Retina (tissue), 1 donor: ENCODE measurements at regions not wholly inside any gene's neighbourhood (a gene's known extent, or its start where the extent isn't known, plus 50 kb on each side); places are given as distances from the start of the nearest gene placed in this dataset.
"Not testable (repeated sequence)": the region's sequence is repeated elsewhere in the genome, so short reads cannot be mapped to it uniquely, and the experiment has no call there.

Experiments
- DNase-seq: peaks from one replicate; pipeline ENCODE4 v3.0.0-alpha.2; 2016

DNA sequence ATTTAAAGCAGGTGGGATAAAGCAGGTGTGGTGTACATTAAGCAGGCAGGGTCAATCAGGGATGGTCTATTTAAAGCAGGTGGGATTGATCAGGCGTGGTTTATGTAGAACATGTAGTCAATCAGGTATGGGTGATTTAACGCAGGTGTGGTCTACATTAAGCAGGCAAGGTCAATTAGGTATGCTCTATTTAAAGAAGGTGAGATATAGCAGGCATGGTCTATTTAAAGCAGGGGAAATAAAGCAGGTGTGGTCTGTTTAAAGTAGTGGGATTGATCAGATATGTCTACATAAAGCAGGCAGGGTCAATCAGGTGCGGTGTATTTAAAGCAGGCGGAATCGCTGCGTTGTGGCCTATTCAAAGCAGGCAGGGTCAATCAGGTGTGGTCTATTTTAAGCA, 88.6 kb upstream of the MXRA5 start:
- no peak for DNase-seq

GRCh38 chrX:3428792-3429191, 82.3 kb upstream of the MXRA5 start:
- DNase-seq, result no peak

- DNase-seq, result no peak
These were observed 80.1 kb upstream of the MXRA5 start for GRCh38 chrX:3426552-3426951.

DNA sequence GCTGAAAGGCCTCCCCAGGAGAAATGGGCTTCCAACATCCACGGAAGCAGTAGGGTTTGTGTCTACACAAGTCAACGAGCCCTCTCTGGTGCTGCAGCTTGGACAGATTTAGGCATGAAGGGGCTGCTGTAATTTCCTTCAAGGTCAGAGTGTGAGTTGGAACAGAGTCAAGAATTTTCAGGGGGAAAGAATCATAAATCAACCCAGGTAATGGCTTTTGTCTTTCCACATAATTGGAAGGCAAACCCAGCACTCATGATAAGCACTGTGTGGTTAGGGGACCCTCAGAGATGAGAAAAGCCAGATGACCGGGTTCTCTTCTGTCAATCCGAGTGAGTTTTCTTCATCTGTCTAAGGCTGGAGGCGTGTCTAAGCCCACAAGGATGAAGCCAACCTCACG, 78.6 kb upstream of the MXRA5 start:
- DNase-seq, result no peak

DNA sequence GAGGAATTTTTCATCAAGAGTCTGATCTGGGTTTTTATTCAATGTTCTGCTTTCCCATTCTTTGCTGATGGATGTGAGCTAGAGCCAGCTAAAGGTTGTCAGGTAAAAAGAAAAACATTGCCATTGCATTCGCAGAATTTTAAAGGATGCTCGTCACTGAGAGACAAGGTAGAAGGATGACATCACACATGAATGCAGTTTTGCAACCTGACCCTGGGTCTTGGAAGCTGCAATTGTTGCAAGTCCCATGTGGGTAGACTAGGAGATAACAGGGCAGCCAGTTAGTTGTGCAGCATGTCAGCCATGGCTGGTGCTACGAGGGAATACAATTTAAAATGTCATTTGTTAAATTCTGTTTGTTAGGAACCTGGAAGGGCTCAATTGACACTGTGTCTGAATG, 73.9 kb upstream of the MXRA5 start:
- DNase-seq, result no peak

GRCh38 chrX:3415011-3415410, 68.6 kb upstream of the MXRA5 start:
- no peak for DNase-seq

DNA sequence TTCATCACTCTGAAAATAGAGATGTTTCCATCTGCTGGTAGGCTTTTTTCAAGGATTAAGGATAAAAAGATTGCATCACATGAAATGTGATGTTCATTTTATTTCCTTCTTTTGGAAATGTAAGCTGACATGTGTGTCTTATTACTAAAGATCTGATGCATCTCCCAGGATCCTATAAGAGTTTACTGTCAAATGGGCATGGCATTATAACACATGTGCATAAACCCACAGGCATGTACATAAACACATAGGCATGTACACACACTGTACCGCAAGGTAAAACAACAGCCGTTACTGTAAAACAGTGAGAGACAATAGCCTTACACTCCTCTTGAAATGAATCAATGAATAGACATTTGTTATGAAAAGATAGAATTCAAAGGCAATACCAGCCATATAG, 65.2 kb upstream of the MXRA5 start:
- not testable (repeated sequence) for DNase-seq

- DNase-seq, result not testable (repeated sequence)
These were observed 63.5 kb upstream of the MXRA5 start for GRCh38 chrX:3409936-3410335.

DNA sequence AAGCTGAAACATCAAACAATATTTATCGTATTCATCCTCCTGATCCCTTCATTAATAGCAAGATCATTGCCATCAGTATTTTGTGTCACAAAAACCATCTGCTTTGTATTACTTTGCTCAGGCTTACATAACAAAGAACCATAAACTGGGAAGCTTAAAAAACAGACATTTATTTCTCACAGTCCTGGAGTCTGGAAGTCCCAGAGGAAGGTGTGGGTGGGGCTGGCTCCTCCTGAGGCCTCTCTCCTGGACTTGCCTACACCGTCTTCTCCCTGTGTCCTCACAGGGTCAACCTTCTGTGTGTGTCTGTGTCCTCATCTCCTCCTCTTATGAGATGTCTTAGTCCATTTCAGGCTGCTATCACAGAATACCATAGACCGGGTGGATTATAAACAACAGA, 61.3 kb upstream of the MXRA5 start:
- no peak for DNase-seq

DNA sequence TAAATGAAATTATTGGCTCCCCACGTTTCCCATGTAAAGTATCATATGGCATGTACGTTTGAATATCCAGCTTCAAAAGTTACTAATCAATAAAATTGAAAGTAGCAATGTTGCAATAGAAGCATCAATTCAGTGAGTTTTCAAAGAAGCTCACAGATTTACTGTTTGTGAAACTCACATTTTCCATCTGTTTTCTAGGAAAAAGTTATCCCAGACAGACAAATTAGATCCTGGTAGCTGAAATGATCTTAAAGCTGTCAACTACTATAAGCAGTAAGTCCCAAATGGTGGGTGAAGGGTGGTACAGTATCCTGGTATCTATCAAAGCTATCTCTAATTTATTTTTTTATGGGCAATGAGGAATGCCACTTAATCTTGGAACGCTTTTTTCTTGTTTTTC, 60.7 kb upstream of the MXRA5 start:
- DNase-seq, result no peak

DNA sequence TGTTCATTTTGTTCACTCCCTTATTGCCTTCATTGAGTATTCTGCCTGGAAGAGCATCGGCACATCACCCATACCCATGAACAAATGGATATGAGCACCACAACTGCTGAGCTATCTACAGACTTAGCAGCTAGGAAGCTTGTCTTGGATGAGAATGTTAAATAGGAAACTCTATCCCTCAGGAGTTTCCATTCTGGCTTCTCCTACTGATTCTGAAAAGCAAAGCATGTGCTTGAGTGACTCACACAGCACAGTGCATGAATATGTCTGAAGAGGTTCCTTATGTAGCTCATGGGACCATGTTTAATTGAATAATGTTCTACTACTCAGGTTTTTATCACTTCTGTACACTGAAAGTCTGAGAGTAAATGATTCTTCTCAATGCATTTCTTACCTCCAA, 57.3 kb upstream of the MXRA5 start:
- DNase-seq, result no peak
